ENCODE measurements at regions not wholly inside any gene's neighbourhood (a gene's known extent, or its start where the extent isn't known, plus 50 kb on each side); places are given as distances from the start of the nearest gene placed in this dataset.

GRCh38 chr14:38394064-38394463, 138.2 kb upstream of the CLEC14A start:
- FAIRE-seq, result no peak
- TF ChIP-seq MAX (IDR thresholded peaks at IDR 0.05), result no peak
- TF ChIP-seq NANOG (IDR thresholded peaks at IDR 0.05; ENCODE audit: insufficient read depth, low read depth, low read length, poor library complexity, severe bottlenecking), result no peak
- no peak for TF ChIP-seq RXRA (IDR thresholded peaks at IDR 0.05; ENCODE audit: insufficient read depth, low read depth, low read length)
- TF ChIP-seq ATF2 (IDR thresholded peaks at IDR 0.05; ENCODE audit: low read length), result no peak
- TF ChIP-seq CBX5 (IDR thresholded peaks at IDR 0.05; ENCODE audit: low read depth, low read length), result no peak
- no peak for TF ChIP-seq E2F6 (IDR thresholded peaks at IDR 0.05)
- TF ChIP-seq USF2 (IDR thresholded peaks at IDR 0.05; ENCODE audit: low read length), result no peak
- TF ChIP-seq CTCF (IDR thresholded peaks at IDR 0.05; ENCODE audit: control extremely low read depth in 1 of 3, insufficient read depth in 1 of 3, low read depth in 1 of 3, low read length in 3 of 3), result no peak

More at GRCh38 chr14:38394064-38394463, 138.2 kb upstream of the CLEC14A start:
- H2AK5ac ChIP-seq (ENCODE audit: low read depth, low read length), result no peak overlapping the region
- no peak overlapping the region for H3K23ac ChIP-seq (ENCODE audit: insufficient read length)
- H2AFZ ChIP-seq (ENCODE audit: low read length), result no peak overlapping the region
- no peaks in the 10 kb centered on the region for H4K20me1 ChIP-seq (replicated peaks in 1 of 2; ENCODE audit: control insufficient read depth in 1 of 2, insufficient read depth in 2 of 2, low read length in 2 of 2)
- no peak overlapping the region for H2BK120ac ChIP-seq (replicated peaks; ENCODE audit: low read depth, low read length)
- no peak overlapping the region for H4K5ac ChIP-seq (ENCODE audit: insufficient read length, low read depth, low read length)
- no peak overlapping the region for H4K91ac ChIP-seq (replicated peaks; ENCODE audit: insufficient read length, low read length)
- no peak overlapping the region for H3K4ac ChIP-seq (replicated peaks; ENCODE audit: insufficient read length, low read depth, low read length)
- H3K9ac ChIP-seq (replicated peaks in 1 of 4; ENCODE audit: extremely low read depth in 1 of 4, low read depth in 3 of 4, low read length in 3 of 4), result no peak overlapping the region
- CTCF ChIA-PET (ENCODE audit: partially characterized antibody), result no interaction called here
- no peak overlapping the region for H3K18ac ChIP-seq (ENCODE audit: extremely low read depth, low read length)
- H2BK20ac ChIP-seq (ENCODE audit: low read length), result no peak overlapping the region
- H2BK15ac ChIP-seq (ENCODE audit: low read length), result no peak overlapping the region
- H3K4me2 ChIP-seq (ENCODE audit: insufficient read depth in 1 of 2, low read depth in 2 of 2, low read length in 2 of 2), result no peak overlapping the region
- no peaks in the 10 kb centered on the region for H3K79me1 ChIP-seq (ENCODE audit: low read depth, low read length)
- H3K14ac ChIP-seq (ENCODE audit: insufficient read length), result no peak overlapping the region
- POLR2A ChIA-PET (ENCODE audit: partially characterized antibody), result no interaction called here
- H2BK5ac ChIP-seq (ENCODE audit: low read depth, low read length), result no peak overlapping the region
- H3K56ac ChIP-seq (replicated peaks; ENCODE audit: insufficient read length, low read depth, low read length), result no peak overlapping the region
- DNase-seq (ENCODE audit: low read depth in 1 of 2, low spot score in 2 of 2), result no peak
- no peaks in the 10 kb centered on the region for H3K36me3 ChIP-seq (ENCODE audit: control insufficient read depth in 2 of 4, insufficient read depth in 4 of 4, low read length in 3 of 4)
- no peaks in the 10 kb centered on the region for H3K9me3 ChIP-seq (ENCODE audit: insufficient read depth in 2 of 2, low read depth in 1 of 2, low read length in 1 of 2)
- H3K79me2 ChIP-seq (ENCODE audit: control insufficient read depth in 1 of 2, insufficient read depth in 2 of 2, low read length in 2 of 2), result no peaks in the 10 kb centered on the region
- no peak overlapping the region for H2BK12ac ChIP-seq (ENCODE audit: low read depth, low read length)
- WGBS, 2 experiments (ENCODE audit: extremely low coverage in 1 of 2, insufficient coverage in 1 of 2, insufficient read length in 1 of 2, insufficient replicate concordance in 2 of 2, low coverage in 1 of 2, low lambda C conversion rate in 2 of 2, missing lambda C conversion rate in 1 of 2), result 86% methylated on average over 2 of the region's 2 CpGs; no CpG with 5 or more reads in 1 of the 2 experiments
- no peak overlapping the region for H4K8ac ChIP-seq (ENCODE audit: extremely low read depth, insufficient read depth, low read length)
- no peaks in the 10 kb centered on the region; the same call in 1 of the 2 replicates for H3K23me2 ChIP-seq (ENCODE audit: low read depth, low read length)
- no peak overlapping the region for H3K4me3 ChIP-seq (ENCODE audit: extremely low read depth in 1 of 4, insufficient read depth in 2 of 4, low read depth in 3 of 4, low read length in 4 of 4)
- H3K4me1 ChIP-seq (replicated peaks in 1 of 4; ENCODE audit: control insufficient read depth in 3 of 4, insufficient read depth in 4 of 4, low read length in 3 of 4), result no peaks in the 10 kb centered on the region
- no peak overlapping the region for H3K27ac ChIP-seq (ENCODE audit: low read depth, low read length)
- H3K27me3 ChIP-seq (replicated peaks in 1 of 4; ENCODE audit: control insufficient read depth in 3 of 4, extremely low read depth in 1 of 4, insufficient read depth in 3 of 4, low read length in 3 of 4), result peaks cover 0 to 2% (median 0%) of the 10 kb centered on the region in 4 experiments; a peak in 1 of 7 replicates

Data from H1 (cell line).